GM21423 (cell line): ENCODE measurements at regions not wholly inside any gene's neighbourhood (a gene's known extent, or its start where the extent isn't known, plus 50 kb on each side); places are given as distances from the start of the nearest gene placed in this dataset.

ENCODE experiments used
- ATAC-seq: cut with Tn5 transposase; IDR thresholded peaks from one replicate; pipeline ENCODE4 v1.9.1; 2021; ENCODE audit warnings: mild to moderate bottlenecking, moderate library complexity; ENCODE audit not compliant: unreplicated experiment

DNA sequence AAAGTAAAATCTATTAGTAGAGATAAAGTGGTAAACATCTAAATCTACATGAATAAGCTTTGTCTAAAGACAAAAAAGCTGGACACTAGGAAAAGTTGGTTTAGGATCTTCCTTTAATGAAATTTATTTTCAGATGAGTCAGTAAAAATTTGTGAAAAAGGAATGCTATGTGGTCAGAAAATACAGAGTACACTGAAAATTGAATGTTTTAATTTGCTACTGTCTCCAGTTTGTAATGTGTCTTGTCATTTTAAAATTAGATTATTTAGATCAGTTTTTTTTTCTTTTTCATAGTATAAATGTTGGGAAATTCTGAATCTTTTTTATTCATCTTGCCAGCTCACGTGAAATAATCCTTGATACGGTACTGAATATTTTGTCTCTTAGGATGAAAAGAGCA is 56.9 kb downstream of the SLITRK6 start:
- no peak for ATAC-seq

DNA sequence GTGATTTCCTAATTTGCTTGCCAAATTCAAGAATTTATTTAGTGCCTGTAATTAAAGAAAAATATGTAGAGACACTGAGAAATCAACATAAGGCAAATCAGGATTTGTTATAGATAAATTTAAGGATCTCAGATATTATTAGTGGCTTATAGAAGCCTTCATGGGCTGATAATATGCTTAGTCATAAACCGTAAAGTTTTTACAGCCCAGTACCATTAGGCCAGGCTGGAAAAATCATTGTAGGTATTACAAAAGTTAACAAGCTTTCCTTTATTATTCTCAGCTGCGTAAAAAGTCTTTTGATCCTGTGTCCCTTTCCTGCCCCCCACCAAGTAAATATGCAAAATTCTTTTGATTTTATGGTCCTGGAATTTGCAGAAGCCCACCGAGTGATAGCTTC is 58.2 kb downstream of the SLITRK6 start:
- ATAC-seq = no peak

DNA sequence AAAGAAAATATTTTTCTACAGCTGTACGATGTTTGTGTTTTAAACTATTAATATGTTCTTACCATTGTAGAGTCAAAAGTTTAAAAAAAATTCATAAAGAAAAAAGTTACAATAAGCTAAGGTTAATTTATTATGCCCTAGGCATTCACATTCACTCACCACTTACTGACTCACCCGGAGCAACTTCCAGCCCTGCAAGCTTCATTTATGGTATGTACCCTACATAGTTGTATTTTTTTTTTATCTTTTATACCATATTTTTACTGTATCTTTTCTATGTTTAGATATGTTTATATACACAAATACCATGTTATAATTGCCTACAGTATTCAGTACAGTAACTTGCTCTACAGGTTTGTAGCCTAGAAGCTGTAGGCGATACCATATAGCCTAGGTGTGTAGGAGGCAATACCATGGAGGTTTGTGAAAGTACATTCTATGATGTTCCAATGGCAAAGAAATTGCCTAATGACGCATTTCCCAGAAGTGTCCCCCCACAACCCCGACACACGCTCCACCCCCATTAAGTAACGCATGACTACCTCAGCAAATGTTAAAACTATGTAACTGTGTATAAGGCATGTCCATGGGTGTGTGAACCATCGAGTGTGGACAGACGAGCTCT is 60.4 kb downstream of the SLITRK6 start:
- no peak for ATAC-seq

DNA sequence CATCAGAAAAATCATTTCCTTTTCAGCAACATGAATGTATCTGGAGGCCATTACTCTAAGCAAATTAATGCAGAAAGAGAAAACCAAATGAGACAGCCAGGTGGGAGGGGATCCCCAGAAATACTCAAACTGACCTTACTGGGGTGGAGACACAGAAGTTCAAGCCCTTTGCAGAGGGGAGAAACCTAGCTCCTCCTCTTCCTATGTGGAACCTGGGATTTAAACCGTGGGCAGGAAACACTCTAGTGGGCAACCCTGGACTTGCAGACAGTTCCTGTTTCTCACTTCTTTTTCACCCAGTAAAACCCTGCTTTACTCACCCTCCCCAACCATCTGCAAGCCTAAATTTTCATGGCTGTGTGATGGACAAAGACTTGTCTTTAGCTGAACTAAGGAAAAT is 61.3 kb downstream of the SLITRK6 start:
- ATAC-seq = no peak

DNA sequence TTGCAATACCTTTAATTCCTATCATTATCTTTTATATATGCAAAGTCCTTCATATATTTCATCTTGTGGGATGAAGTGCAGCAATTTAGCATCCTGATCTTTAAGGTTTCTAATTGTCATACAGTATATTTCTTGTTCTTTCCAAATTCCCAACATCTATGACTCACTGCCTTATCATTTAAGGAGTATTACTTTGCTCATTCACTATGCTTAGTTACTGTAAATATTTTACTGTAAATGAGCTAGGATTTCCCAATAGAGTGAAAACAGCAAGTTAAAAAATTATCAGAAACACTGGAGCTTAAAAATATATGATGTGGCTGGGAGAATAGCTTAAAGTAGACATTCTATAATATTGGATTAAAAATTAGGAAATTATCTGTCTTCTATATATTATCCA is 69.9 kb downstream of the SLITRK6 start:
- ATAC-seq = no peak

DNA sequence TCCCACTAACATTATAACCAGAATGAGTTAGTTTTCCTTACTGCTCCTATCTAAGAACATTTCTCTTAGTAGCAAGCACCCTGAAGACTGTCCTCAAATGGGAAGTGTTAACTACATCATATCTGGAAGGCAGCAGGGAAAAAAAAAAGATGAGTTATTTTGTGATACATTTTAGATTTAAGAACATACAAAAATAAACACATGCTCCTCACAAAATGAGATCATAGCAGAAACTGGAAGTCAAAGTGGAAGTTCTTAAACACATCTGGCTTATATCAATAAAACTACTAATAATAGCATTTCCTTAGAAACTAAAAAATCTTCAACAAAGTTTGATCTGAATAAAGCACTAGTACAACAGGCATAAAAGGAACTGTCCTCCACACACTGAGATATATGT is 70.4 kb downstream of the SLITRK6 start:
- ATAC-seq = no peak

DNA sequence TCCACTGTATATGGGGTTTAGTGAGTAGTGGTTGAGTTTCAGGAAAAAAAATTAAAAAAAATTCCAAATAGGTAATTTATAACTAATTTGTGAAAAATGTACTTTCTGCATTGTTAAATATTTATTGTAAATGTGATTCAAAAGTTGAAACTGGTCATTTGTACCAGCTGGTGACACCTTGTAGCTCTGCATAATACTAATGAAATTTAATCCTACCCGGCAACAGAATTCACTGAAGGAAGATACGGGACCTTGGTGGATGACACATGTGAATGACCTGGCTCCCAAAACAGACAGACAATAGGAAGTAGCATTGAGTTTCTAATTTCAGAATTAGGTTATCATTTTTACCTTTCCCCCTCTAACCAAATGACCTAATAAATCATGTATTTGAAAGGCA is 73.8 kb downstream of the SLITRK6 start:
- no peak for ATAC-seq

DNA sequence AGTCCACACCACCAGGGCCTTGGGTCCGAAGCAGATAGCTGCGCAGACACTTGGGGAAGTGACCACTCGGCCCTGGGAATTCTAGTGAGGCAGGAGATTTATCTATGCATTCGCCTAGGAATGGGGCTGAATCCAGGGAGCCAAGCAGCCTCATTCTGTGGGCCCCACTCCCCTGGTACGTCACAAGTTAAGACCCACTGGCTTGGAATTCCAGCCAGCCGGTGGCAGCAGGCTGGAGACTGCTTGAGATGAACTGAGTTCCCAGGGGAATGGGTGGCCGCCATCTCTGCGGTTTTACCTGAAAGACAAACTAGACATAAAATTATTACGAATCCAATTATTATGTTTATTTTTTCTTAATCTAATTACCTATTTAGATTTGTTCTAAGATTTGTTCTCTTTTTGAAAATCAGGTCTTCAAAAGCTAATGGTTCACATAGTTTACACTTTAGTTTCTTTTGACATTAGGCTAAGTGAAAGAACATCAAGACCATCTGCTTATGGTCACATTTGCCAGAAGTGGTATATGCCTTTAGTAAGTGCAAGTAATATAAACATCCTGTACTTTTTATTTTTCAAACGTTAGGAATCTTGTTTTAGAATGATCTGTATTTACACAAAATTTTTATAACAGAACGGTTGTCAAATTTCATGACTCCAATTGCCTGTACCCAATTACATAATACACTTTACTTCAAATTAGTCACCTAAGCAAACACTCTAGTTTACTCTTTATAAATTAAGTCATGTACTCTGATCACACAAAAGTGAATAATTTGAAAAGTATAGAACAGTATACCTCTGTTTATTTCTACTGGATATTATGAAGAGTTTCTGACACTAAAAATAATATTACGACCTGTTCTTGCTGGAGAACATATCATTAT is 74.4 kb downstream of the SLITRK6 start:
- no peak for ATAC-seq

DNA sequence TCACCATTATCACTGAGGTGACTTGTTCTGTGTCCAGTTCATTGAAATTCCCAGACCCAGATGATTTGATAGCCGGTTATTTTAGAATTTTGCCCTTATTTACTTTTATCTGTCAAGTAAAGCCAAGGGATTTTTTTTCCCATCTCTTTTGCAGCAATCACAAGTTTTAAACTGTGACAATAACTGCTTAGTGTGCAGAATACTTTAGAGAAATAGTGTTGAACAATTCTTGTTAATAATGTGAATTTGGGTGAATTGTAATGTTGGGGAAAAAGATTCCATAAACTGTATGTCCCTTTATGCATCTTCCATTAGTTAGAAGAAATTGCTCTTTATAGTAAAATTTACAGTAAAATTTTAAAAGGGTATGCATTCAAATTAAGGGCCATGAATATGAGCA is 79.5 kb downstream of the SLITRK6 start:
- no peak for ATAC-seq

DNA sequence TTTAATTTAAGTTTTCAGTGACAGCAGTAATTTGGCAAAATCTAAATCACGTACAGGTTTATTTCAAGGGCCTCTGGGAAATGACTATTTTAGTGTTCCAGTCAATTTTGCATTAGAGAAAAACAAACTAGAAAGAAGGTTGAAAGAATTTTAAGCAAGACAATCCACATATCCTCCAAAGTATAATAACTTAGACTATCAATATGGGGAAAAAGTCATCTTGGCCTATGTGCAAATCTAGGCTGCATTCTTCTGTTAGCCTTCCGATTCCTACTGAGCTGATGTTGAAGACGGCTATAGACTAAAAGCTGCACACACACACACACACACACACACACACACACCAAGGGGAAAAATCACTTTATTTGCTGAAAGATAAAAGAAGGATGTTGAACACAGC is 81.3 kb downstream of the SLITRK6 start:
- no peak for ATAC-seq

DNA sequence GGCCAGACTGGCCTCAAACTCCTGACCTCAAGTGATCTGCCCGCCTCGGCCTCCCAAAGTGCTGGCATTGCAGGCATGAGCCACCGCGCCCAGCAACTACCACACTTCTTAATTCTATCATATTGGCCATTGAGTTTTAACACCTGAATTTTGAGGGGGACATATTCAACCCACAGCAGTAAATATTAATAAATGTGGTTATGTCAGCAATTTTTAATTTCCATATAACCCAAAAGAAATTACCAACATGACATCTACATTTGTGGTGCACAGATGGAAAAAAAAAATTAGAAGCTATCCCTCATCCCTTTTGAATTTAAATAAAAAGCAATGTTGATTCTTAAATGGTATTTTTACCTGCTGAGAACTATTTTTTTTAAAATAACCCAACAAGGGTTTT is 88.7 kb downstream of the SLITRK6 start:
- ATAC-seq = no peak

DNA sequence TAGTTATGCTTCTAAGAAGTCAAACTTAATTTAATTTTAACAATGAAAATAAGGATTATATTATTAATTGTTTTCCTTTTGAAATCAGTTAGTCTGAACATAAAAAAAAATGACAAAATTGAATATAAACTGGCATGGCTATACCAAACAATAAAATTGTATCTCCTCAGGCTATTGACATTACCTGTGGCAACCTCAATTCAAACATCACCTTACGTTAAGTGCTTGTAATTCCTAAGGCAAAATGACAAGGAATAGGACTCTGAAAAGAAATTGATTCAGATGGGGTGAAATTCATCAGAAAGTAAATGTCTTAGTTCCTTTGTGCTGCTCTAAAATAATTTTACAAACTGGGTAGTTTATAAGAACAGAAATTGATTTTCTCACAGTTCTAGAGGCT is 89.5 kb downstream of the SLITRK6 start:
- no peak for ATAC-seq

DNA sequence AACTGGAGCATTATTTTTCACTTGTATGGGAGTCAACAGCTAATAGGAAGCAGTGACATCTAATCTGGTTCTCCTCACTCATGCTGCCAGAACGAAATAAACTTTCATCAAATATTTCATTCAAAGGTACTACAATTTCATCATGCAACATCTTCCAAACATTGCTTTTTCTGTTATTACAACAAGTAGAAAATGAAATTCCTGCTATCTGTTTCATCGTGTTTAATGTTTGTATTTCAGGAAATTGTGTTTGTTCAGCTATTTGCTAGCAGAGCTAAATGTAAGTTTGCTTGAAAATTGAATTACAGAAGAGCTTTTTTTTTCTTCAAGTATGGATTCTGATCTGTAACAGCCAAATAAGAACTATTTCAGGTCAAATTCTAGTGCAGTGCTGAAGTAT is 90.1 kb downstream of the SLITRK6 start:
- ATAC-seq = no peak

DNA sequence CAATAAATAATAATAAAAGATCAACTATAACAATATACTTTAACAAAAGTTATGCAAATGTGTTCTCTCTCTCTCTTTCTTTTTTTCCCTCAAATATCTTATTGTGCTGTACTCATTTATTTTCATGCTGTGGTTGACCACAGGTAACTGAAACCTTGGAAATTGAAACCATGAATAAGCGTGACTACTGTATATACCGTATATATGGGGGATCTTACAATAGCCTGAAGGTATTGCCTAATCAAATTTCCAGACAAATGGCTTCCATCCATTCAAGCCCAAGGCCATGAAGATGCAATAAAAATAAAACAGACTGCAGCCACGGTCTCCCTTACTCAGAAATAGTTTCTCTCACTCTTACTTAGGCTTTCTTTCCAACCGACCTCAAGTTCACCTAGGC is 98.3 kb downstream of the SLITRK6 start:
- ATAC-seq = no peak

DNA sequence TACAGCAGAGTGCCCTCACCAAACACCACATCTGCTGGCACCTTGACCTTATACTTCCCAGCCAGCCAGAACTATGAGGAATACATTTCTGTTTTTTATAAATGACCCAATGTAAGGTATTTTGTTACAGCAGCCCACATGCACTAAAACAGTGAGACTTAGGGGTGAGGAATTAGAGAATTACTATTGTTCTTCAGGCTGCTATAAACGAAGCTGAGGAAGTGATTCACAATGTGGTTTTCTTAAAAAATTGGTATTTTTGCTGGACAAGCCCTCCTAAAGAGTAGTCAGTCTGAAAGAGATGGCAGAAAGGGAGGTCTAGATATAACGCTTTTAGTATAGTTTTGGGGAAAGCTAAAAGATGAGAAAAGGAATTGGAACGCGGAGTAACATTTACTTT is 101.0 kb downstream of the SLITRK6 start:
- ATAC-seq = no peak

DNA sequence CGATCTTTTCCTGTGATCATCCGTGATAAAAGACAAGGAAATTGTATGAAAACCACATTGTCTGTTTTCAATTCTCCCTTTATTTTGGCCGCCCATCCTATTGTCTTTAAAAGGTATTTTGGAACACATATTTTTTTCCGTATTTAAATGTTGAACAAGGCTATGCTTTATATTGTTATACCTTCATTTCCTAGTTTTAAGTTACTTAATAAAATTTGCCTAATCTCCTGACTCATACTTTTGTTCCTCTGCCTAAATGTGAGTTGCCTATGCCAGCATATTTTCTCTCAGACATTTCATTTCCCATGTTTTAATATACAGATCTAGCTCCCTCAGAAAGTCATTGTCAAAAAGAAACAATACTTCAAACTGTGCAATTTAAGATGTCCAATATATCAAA is 104.2 kb downstream of the SLITRK6 start:
- no peak for ATAC-seq

DNA sequence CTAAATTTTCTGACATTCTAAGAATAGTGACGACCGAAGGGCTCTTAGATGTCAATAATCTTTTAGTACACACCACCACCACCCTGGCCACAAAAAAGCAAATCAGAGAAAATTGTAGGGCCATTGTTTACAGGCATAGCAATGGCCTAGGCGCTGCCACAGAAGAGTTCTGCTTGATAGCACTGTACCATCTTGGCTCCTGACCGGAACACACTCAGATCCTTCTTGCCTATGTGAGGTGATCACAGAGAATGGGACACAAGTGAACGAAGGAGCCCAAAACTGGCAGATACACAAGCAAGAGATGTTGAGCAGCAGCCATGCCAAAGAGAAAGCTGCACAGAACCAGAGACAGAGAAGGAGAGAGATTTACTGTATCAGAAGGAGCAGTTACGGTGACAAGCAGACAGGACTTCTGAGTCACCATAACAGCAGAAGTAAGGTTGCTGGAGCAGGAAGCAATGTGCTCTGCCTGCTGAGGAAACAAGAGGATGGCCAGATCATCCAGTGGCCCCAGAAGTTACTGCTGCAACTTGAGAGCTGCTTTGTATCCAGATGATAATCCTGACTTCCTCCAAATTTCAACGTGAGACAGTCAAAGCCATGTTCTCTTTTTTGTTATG is 105.2 kb downstream of the SLITRK6 start:
- no peak for ATAC-seq

DNA sequence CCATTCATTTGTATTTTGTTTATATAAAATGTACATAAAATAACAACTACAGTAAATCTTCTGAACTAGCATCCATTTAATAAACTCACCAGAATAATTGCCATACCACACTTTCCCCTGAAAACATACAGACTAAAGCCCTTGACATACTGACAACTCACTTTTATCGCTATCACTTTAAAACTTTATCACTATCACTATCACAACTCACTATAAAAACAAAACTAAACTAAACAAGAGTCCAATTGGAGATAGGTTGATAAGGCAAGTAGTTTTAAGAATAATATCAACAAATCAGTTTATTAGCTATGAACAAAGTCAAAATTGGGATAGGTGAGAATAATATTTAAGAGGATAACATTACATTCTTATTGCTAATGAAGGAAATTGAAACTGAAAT is 108.9 kb downstream of the SLITRK6 start:
- no peak for ATAC-seq

DNA sequence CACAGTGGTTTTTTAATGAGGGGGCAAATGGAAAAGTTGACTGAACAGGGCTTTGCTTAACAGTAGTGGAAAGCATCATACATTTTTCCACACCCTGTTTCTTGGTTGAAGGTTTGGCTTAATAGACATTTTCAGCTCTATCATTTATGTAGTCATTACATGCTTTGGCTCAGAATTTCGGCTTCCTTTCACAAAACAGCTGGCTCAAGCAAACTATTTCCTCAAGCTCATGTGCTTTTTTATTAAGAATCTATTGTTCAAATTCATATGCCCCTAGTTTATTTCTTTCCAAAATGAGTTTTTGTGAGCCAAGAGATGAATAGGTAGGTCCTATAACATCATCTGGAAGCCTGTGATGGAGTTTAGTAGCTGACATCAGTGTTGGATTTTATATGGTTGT is 113.8 kb downstream of the SLITRK6 start:
- no peak for ATAC-seq

DNA sequence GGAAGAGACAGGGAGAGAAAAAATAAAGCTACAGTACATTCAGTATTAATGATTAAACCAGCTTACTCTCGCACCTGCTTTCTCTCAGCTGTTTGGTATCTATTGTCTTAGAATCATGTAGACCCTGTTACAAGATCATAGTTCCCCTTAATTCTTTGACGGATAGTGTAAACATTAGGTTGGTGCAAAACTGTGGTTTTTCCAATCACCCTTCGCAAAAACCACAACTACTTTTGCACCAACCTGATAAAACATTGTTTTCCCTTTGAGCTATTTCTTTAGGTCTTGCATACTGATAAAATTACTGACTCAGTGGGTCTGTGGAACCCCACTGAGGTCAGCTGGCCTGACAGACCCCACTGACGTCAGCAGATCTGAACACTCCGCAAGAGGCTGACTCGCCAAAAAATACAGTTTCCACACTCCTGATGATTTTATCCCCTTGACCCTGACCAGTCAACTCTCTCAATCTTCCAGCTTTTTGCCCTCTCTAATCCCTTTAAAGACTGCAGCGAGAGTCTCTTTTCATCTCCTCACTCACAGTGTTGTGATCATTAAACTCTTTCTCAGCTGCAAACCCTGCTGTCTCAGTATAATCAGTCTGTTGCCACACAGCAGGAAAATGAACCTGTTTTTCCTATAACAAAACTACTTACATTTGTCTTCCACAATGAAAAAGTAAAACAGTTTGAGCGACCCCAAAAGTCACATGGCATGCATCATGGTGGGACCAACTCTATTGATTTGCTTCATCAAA is 123.9 kb downstream of the SLITRK6 start:
- ATAC-seq = no peak

DNA sequence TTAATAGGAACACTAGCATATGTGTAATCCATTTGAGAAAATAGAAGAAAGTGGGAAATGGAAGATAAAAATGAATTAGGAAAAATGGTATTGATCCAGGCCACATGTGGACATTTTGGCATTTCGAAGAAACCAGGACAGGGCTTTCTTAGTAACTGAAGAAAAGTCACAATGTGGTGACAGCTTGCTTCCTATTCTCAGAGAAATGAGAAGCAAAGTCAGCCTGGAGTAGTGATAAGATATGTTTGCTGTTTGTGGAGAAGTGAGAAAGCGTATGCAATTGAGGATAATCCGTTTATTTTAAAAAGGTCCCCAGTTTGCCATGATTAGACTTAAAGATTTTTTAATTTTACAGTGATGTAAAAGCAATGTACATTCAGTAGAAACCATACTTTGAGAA is 127.9 kb downstream of the SLITRK6 start:
- ATAC-seq = no peak
